ENCODE measurements at regions not wholly inside any gene's neighbourhood (a gene's known extent, or its start where the extent isn't known, plus 50 kb on each side); places are given as distances from the start of the nearest gene placed in this dataset.

GRCh38 chr13:58474581-58474980, 843.0 kb downstream of the PCDH17 start:
- TF ChIP-seq CTCF (IDR thresholded peaks at IDR 0.05): no peak
- TF ChIP-seq POLR2A (IDR thresholded peaks at IDR 0.05): no peak

All from prostate gland (tissue), 2 donors.